AG09319 (cell line): ENCODE measurements at regions not wholly inside any gene's neighbourhood (a gene's known extent, or its start where the extent isn't known, plus 50 kb on each side); places are given as distances from the start of the nearest gene placed in this dataset.

Experiments used
- DNase-seq: peaks from one replicate; pipeline ENCODE4 v3.0.0-alpha.2; 2010; ENCODE audit warnings: low read depth; ENCODE audit errors: extremely low read depth
- TF ChIP-seq, protein P1 (sequence below): IDR thresholded peaks from 2 replicates; pipeline ENCODE4 v1.5.1; 2011; ENCODE audit warnings: low read depth, mild to moderate bottlenecking, inconsistent platforms, low read length, moderate library complexity

DNA sequence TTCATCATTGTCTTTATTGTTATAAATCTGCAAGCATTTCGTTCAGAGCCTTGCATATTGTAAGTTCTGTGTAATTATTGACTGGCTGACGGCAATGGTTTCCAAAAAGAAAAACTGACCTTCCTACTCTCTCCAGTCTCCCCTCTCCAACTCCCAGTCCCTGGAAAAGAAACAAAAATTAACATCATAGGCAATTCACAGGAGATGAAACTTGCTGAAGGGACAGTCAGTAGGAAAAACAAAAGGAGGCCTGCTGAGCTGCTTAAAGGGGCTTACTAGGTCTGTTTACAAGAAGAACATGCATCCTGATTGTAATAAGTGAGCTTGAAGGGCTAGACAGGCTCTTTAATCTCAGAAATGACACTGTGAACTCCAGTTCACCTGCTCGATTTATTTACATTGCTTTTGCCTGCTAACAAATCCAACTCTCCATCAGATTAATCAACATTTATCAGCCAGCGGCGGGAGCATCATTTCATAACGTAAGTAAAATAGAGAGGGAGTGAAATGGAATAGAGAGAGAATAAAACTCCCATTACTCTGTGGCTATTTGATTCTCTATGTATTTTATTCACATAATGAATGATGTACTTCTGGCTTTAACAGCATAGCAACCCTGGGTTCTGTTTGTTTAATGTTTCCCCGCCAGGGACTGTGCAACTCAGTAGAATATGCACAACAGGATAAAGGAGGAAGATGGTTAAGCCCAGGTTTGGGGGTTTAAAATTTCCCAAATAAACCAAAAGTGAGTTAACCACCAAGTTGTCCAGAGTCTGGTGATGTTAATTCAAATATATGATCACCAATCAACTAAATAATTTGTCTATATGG lies 256.7 kb upstream of the SETBP1 start:
- TF ChIP-seq, protein P1, sequence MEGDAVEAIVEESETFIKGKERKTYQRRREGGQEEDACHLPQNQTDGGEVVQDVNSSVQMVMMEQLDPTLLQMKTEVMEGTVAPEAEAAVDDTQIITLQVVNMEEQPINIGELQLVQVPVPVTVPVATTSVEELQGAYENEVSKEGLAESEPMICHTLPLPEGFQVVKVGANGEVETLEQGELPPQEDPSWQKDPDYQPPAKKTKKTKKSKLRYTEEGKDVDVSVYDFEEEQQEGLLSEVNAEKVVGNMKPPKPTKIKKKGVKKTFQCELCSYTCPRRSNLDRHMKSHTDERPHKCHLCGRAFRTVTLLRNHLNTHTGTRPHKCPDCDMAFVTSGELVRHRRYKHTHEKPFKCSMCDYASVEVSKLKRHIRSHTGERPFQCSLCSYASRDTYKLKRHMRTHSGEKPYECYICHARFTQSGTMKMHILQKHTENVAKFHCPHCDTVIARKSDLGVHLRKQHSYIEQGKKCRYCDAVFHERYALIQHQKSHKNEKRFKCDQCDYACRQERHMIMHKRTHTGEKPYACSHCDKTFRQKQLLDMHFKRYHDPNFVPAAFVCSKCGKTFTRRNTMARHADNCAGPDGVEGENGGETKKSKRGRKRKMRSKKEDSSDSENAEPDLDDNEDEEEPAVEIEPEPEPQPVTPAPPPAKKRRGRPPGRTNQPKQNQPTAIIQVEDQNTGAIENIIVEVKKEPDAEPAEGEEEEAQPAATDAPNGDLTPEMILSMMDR: no peak
- no peak for DNase-seq

DNA sequence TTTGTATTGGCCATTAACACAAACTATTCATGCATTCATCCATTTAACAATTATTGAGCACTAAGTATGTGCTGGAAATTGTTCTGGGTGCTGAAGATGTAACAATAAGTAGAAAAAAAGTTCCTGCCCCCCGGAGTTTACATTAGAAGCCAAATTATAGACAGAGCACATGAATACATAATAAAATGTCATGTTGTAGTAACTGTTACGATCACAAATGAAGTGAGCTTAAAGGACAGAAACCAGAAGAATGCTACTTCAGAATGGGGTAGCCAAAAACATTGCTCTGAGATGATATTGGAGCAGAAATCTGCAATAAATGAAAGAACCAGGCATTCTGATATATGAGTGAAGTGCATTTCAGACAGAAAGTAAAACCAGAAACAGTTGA lies 256.0 kb upstream of the SETBP1 start:
- TF ChIP-seq, protein P1: no peak
- no peak for DNase-seq

DNA sequence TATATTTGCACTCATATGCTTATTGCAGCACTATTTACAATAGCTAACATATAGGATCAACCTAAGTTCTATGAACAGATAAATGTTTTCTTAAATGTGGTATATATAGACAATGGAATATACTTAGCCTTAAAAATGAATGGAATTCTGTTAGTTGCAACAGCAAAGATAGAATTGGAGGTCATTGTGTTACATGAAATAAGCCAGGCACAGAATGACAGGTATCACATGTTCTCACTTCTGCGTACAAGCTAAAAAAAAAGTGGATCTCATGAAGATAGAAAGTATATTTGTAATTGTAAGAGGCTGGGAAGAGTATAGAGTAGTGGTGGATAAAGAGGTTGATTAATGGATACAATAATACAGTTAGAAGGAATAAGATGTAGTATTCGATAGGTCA lies 255.5 kb upstream of the SETBP1 start:
- DNase-seq: no peak
- TF ChIP-seq, protein P1: no peak

DNA sequence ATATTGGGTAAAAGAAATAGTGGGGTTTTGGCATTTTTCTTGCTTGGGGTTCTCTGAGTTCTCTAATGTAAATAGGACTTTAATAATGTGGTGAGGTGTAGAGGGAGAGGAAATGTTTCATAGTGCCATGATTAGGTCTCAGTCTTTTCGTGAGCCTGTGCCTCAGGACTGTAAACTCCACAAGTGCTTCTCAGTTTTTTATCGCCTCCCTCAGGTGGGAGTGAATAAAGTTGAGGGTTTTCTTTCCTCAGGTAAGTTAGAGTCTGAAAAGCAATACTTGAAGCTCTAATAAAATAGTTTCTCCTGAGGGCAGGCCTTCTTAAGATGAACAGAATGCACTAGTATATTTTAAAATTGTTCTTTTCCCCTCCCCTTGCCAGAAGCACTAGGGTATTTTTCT lies 243.1 kb upstream of the SETBP1 start:
- no peak for DNase-seq

DNA sequence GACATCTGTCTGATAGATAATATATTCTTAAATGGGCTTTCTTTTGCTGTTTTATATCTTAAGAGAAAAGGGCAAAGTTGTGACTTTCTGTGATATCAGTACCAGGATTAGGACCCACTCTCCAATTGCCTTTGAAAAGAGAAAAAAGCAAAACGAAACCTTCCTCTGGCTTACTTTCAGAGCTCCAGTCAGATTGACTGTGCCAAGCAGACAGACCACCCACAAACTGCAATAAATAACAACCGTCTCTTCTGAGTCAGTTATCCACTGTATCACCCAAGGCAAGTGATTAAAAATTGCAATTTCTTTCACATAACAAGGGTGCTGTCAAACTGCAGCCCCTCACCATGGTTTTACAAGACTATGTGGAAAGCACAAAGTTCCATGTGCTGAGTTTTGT lies 230.5 kb upstream of the SETBP1 start:
- no peak for DNase-seq
- TF ChIP-seq, protein P1: no peak

More for the DNA sequence above, 243.1 kb upstream of the SETBP1 start:
- TF ChIP-seq, protein P1: no peak

DNA sequence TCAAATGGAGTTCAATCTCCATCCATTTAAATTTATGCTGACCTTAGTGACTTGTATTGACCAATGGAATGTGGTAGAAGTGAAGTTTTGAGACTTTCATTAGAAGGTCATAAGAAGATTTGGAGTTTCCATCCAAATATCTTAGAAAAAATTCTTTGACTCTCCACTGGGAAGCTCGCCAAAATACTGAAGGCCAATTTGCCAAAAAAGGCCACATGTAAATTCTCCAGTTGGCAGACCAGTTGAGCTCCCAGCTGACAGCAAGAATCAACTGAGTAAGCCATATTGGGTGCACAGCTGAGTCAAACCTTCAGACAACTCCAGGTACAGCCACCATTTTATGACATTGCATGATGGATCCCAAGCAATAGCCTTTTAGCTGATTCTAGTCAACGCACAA lies 228.3 kb upstream of the SETBP1 start:
- TF ChIP-seq, protein P1: no peak
- no peak for DNase-seq

DNA sequence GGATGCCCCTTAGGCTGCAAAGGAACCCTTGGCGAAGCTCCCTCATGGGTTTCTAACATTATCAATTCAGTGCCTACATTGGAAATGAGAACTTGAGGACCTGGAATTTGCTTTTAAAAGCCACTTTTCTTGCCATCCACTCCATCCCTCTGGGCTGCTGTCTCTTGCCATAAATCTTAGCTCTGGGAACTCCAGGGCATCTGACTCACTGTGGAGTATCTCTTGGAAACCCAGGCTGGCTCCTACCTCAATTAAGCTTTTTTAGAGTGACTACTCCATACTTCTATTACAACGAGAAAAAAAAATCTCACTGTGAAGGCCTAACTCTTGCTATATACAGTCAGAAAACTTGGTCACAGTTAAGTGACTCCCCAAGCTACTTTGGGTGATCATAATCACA lies 227.2 kb upstream of the SETBP1 start:
- no peak for DNase-seq
- TF ChIP-seq, protein P1: no peak
